ENCODE measurements at regions not wholly inside any gene's neighbourhood (a gene's known extent, or its start where the extent isn't known, plus 50 kb on each side); places are given as distances from the start of the nearest gene placed in this dataset.

DNA sequence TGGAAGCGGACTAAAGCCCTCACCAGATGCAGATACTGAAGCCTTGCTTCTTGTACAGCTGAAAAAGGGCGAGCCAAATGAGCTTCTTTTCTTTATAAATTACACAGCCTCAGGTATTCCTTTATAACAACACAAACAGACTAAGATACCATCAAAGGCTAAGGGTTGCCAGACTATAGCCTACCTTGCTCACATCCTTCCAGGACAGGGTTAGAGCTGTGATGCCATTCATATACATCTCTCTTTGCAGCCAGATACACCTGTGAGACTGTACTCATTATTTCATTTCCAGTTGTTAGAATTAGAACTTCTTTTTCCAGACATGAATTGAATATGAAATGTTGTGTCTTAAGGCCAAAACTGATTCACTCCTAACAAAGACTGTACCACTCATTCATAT is 262.8 kb upstream of the NR2F2 start:
- CTCF ChIA-PET (ENCODE audit: partially characterized antibody): interaction anchor here (1.4 kb wide), 1 partner anchor 260 kb away, joined by 5 read pairs; no protein-coding TSS in a partner anchor
- H2AFZ ChIP-seq (ENCODE audit: low read length): no peak overlapping the region

More for the DNA sequence above, 262.8 kb upstream of the NR2F2 start:
- Histone ChIP-seq H4K20me1 (replicated peaks in 1 of 2; ENCODE audit: control insufficient read depth in 1 of 2, insufficient read depth in 2 of 2, low read length in 2 of 2) (no peaks in the 10 kb centered on the region), H3K56ac (replicated peaks; ENCODE audit: insufficient read length, low read depth, low read length) (no peak overlapping the region), H2BK120ac (replicated peaks; ENCODE audit: low read depth, low read length) (no peak overlapping the region), H2BK12ac (ENCODE audit: low read depth, low read length) (no peak overlapping the region), H2BK5ac (ENCODE audit: low read depth, low read length) (no peak overlapping the region), H3K27me3 (replicated peaks in 1 of 4; ENCODE audit: control insufficient read depth in 3 of 4, extremely low read depth in 1 of 4, insufficient read depth in 3 of 4, low read length in 3 of 4) (no peaks in the 10 kb centered on the region), H2BK15ac (ENCODE audit: low read length) (no peak overlapping the region), H2BK20ac (ENCODE audit: low read length) (no peak overlapping the region), H3K14ac (ENCODE audit: insufficient read length) (no peak overlapping the region), H3K27ac (ENCODE audit: low read depth, low read length) (no peak overlapping the region), H3K4me2 (ENCODE audit: insufficient read depth in 1 of 2, low read depth in 2 of 2, low read length in 2 of 2) (no peak overlapping the region), H3K23me2 (ENCODE audit: low read depth, low read length) (0 out of 2 replicates have a peak, but pooled peaks cover 1% of the 10 kb centered on the region), H2AK5ac (ENCODE audit: low read depth, low read length) (no peak overlapping the region), H4K8ac (ENCODE audit: extremely low read depth, insufficient read depth, low read length) (no peak overlapping the region), H3K18ac (ENCODE audit: extremely low read depth, low read length) (no peak overlapping the region), H4K91ac (replicated peaks; ENCODE audit: insufficient read length, low read length) (no peak overlapping the region), H3K4ac (replicated peaks; ENCODE audit: insufficient read length, low read depth, low read length) (no peak overlapping the region), H3K4me3 (ENCODE audit: extremely low read depth in 1 of 4, insufficient read depth in 2 of 4, low read depth in 3 of 4, low read length in 4 of 4) (no peak overlapping the region), H3K4me1 (replicated peaks in 1 of 4; ENCODE audit: control insufficient read depth in 3 of 4, insufficient read depth in 4 of 4, low read length in 3 of 4) (no peaks in the 10 kb centered on the region), H3K23ac (ENCODE audit: insufficient read length) (no peak overlapping the region), H3K79me2 (ENCODE audit: control insufficient read depth in 1 of 2, insufficient read depth in 2 of 2, low read length in 2 of 2) (no peaks in the 10 kb centered on the region), H4K5ac (ENCODE audit: insufficient read length, low read depth, low read length) (no peak overlapping the region), H3K79me1 (ENCODE audit: low read depth, low read length) (no peaks in the 10 kb centered on the region), H3K9me3 (ENCODE audit: insufficient read depth in 2 of 2, low read depth in 1 of 2, low read length in 1 of 2) (no peaks in the 10 kb centered on the region), H3K36me3 (ENCODE audit: control insufficient read depth in 2 of 4, insufficient read depth in 4 of 4, low read length in 3 of 4) (no peaks in the 10 kb centered on the region), H3K9ac (replicated peaks in 1 of 4; ENCODE audit: extremely low read depth in 1 of 4, low read depth in 3 of 4, low read length in 3 of 4) (no peak overlapping the region)
- POLR2A ChIA-PET (ENCODE audit: partially characterized antibody): no interaction called here
- no peak for DNase-seq (ENCODE audit: low read depth in 1 of 2, low spot score in 2 of 2)
- FAIRE-seq: no peak
- 84% methylated on average over 2 of the region's 2 CpGs; no CpG with 5 or more reads in 1 of the 2 experiments for WGBS, 2 experiments (ENCODE audit: extremely low coverage in 1 of 2, insufficient coverage in 1 of 2, insufficient read length in 1 of 2, insufficient replicate concordance in 2 of 2, low coverage in 1 of 2, low lambda C conversion rate in 2 of 2, missing lambda C conversion rate in 1 of 2)
- TF ChIP-seq HDAC2 (IDR thresholded peaks at IDR 0.05; ENCODE audit: borderline replicate concordance in 1 of 2, low read depth in 2 of 2, low read length in 2 of 2) (no peak), KDM1A (IDR thresholded peaks at IDR 0.05; ENCODE audit: borderline replicate concordance, low read length) (no peak), SAP30 (IDR thresholded peaks at IDR 0.05; ENCODE audit: insufficient read depth, insufficient replicate concordance, low read length) (no peak), SIRT6 (IDR thresholded peaks at IDR 0.05; ENCODE audit: low read length) (no peak), RAD21 (IDR thresholded peaks at IDR 0.05 in 1 of 2, conservative IDR thresholded peaks at IDR 0.05 in 1 of 2; ENCODE audit: low read depth in 2 of 2, low read length in 2 of 2) (no peak), CBX8 (IDR thresholded peaks at IDR 0.05; ENCODE audit: borderline replicate concordance, low read depth, low read length) (no peak), EGR1 (IDR thresholded peaks at IDR 0.05; ENCODE audit: borderline replicate concordance, low read depth, low read length) (no peak), CHD2 (IDR thresholded peaks at IDR 0.05; ENCODE audit: low read length) (no peak)
- TF ChIP-seq, protein P1, sequence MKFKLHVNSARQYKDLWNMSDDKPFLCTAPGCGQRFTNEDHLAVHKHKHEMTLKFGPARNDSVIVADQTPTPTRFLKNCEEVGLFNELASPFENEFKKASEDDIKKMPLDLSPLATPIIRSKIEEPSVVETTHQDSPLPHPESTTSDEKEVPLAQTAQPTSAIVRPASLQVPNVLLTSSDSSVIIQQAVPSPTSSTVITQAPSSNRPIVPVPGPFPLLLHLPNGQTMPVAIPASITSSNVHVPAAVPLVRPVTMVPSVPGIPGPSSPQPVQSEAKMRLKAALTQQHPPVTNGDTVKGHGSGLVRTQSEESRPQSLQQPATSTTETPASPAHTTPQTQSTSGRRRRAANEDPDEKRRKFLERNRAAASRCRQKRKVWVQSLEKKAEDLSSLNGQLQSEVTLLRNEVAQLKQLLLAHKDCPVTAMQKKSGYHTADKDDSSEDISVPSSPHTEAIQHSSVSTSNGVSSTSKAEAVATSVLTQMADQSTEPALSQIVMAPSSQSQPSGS (IDR thresholded peaks at IDR 0.05; ENCODE audit: low read length): no peak

All from H1 (cell line).